Endothelial cell of umbilical vein (primary cell): ENCODE measurements at regions not wholly inside any gene's neighbourhood (a gene's known extent, or its start where the extent isn't known, plus 50 kb on each side); places are given as distances from the start of the nearest gene placed in this dataset.

Experiments
- BruUV-seq: library from RNA; stranded (reverse); fragments of 400-500 nt; replicated peaks from 2 replicates; lab custom pipeline; 2021; lab: Mats Ljungman, UMichigan
- CTCF ChIA-PET: fragments of 300-600, 350-600 bp; sonication (Branson Sonifier 250); formaldehyde crosslinking; loops from one replicate; lab custom pipeline; 2021; ENCODE audit warnings: antibody characterized with exemption, inconsistent platforms; lab: Charles Lee
- POLR2A ChIA-PET: fragments of 300-600, 350-600 bp; sonication (Branson Sonifier 250); formaldehyde crosslinking; loops from one replicate; lab custom pipeline; 2021; ENCODE audit warnings: antibody characterized with exemption, inconsistent platforms; lab: Charles Lee
- DNase-seq: peaks from one replicate; pipeline ENCODE4 v3.0.0-alpha.2; 2011; ENCODE audit warnings: low read depth, low spot score
- FAIRE-seq: peaks from 2 replicates; lab custom pipeline; 2011; peaks lifted over from hg19 to GRCh38; lab: Jason Lieb, UNC
- H2AFZ ChIP-seq: 2 replicates; pipeline ENCODE4 v1.6.0; 2012; ENCODE audit warnings: low read depth, low read length, control low read depth, inconsistent platforms
- H3K27ac ChIP-seq: 2 replicates; pipeline ENCODE4 v1.5.1; 2011; ENCODE audit warnings: low read depth, mild to moderate bottlenecking, control low read depth, low read length, moderate library complexity; ENCODE audit not compliant: insufficient read depth
- H3K27me3 ChIP-seq, 2 experiments: 2 replicates each; pipeline versions ENCODE4 v1.6.0 to v1.6.1; 2011; ENCODE audit warnings: low read length in 2 of 2, mixed read lengths in 1 of 2; ENCODE audit not compliant: control insufficient read depth in 2 of 2, insufficient read depth in 2 of 2
- H3K36me3 ChIP-seq, 2 experiments: 2 replicates in 1 of 2; 3 replicates in 1 of 2; pipeline ENCODE4 v1.5.1; 2011; ENCODE audit warnings: low read length in 2 of 2, mild to moderate bottlenecking in 1 of 2, moderate library complexity in 1 of 2; ENCODE audit not compliant: control insufficient read depth in 2 of 2, insufficient read depth in 2 of 2; ENCODE audit errors: extremely low read depth in 1 of 2
- H3K4me1 ChIP-seq: 3 replicates; pipeline ENCODE4 v1.5.1; 2011; ENCODE audit warnings: mild to moderate bottlenecking, low read length; ENCODE audit not compliant: control insufficient read depth, insufficient read depth; ENCODE audit errors: extremely low read depth
- H3K4me2 ChIP-seq: 2 replicates; pipeline ENCODE4 v1.6.1; 2011; ENCODE audit warnings: low read length, control low read depth, mixed read lengths; ENCODE audit not compliant: insufficient read depth
- H3K4me3 ChIP-seq, 3 experiments: fragments of 200-600 bp in 1 of 3; sonication (generic), shearing (Covaris generic) in 1 of 3; replicated peaks in 1 of 3; 2 replicates each; pipeline ENCODE4 v1.5.1; 2011 to 2016; ENCODE audit warnings: control low read depth in 3 of 3, low read length in 3 of 3, mild to moderate bottlenecking in 2 of 3, inconsistent platforms in 1 of 3, low read depth in 1 of 3, moderate library complexity in 1 of 3; ENCODE audit not compliant: insufficient read depth in 1 of 3
- H3K79me2 ChIP-seq: 2 replicates; pipeline ENCODE4 v1.6.0; 2012; ENCODE audit warnings: low read length, inconsistent platforms; ENCODE audit not compliant: control insufficient read depth, insufficient read depth
- H3K9ac ChIP-seq: replicated peaks from 2 replicates; pipeline ENCODE3; 2011; ENCODE audit warnings: low read length, control low read depth; ENCODE audit not compliant: insufficient read depth; ENCODE audit errors: extremely low read depth
- H3K9me1 ChIP-seq: replicated peaks from 3 replicates; pipeline ENCODE4 v1.6.0; 2011; ENCODE audit warnings: mild to moderate bottlenecking, low read length; ENCODE audit not compliant: control insufficient read depth, insufficient read depth; ENCODE audit errors: extremely low read depth
- H3K9me3 ChIP-seq: replicated peaks from 2 replicates; pipeline ENCODE4 v1.5.1; 2012; ENCODE audit warnings: low read length, inconsistent platforms; ENCODE audit not compliant: control insufficient read depth, insufficient read depth
- H4K20me1 ChIP-seq: replicated peaks from 2 replicates; pipeline ENCODE3; 2011; ENCODE audit warnings: mild to moderate bottlenecking, low read length; ENCODE audit not compliant: control insufficient read depth, insufficient read depth; ENCODE audit errors: extremely low read depth
- CTCF ChIP-seq, 2 donors: IDR thresholded peaks; 1 replicate in 1 of 2; 2 replicates in 1 of 2; pipeline ENCODE4 v1.5.1; 2011; ENCODE audit warnings: low read length in 2 of 2, mild to moderate bottlenecking in 2 of 2, moderate library complexity in 2 of 2, control low read depth in 1 of 2, inconsistent platforms in 1 of 2, low read depth in 1 of 2; ENCODE audit not compliant: insufficient read depth in 1 of 2; ENCODE audit errors: extremely low read depth in 1 of 2
- EZH2 ChIP-seq: IDR thresholded peaks from 2 replicates; pipeline ENCODE4 v1.6.1; 2012; ENCODE audit warnings: borderline replicate concordance, low read depth, mild to moderate bottlenecking, moderate library complexity, low read length, inconsistent platforms; ENCODE audit not compliant: severe bottlenecking
- FOS ChIP-seq: IDR thresholded peaks from 2 replicates; pipeline ENCODE4 v1.6.1; 2011; ENCODE audit warnings: mild to moderate bottlenecking, low read length, moderate library complexity, borderline replicate concordance; ENCODE audit not compliant: insufficient read depth
- GATA2 ChIP-seq: IDR thresholded peaks from 2 replicates; pipeline ENCODE4 v1.7.0; 2011; ENCODE audit warnings: low read depth, mild to moderate bottlenecking, moderate library complexity, mixed read lengths, low read length; ENCODE audit not compliant: insufficient read length, insufficient read depth
- JUN ChIP-seq: IDR thresholded peaks from 2 replicates; pipeline ENCODE4 v1.6.1; 2011; ENCODE audit warnings: borderline replicate concordance, low read depth; ENCODE audit not compliant: insufficient read length, insufficient read depth
- MAX ChIP-seq: IDR thresholded peaks from 2 replicates; pipeline ENCODE4 v1.6.1; 2011; ENCODE audit not compliant: insufficient read depth, insufficient read length
- MYC ChIP-seq: IDR thresholded peaks from one replicate; pipeline ENCODE4 v1.6.1; 2011; ENCODE audit warnings: mild to moderate bottlenecking, low read depth, low read length
- POLR2A ChIP-seq: IDR thresholded peaks from 2 replicates; pipeline ENCODE4 v1.6.1; 2012; ENCODE audit warnings: low read depth, mild to moderate bottlenecking, control low read depth, low read length
- POLR2AphosphoS5 ChIP-seq: IDR thresholded peaks from 2 replicates; pipeline ENCODE4 v1.6.1; 2012; ENCODE audit warnings: low read depth, mild to moderate bottlenecking, control low read depth, low read length, moderate library complexity; ENCODE audit not compliant: insufficient read depth
- dilution Hi-C: fragments of 300-500 bp; cut with MboI; formaldehyde crosslinking; loops from one replicate; pipeline ENCODE4 v1.15.0; 2019; ENCODE audit warnings: low sequenced_read_pairs; ENCODE audit not compliant: extremely low pct_ligation_motif_present
- intact Hi-C: fragments of 100-400 bp; cut with micrococcal nuclease; formaldehyde crosslinking; loops from one replicate; pipeline ENCODE4 v1.10.0; 2022

GRCh38 chr2:173613386-173613785 lies 258.7 kb downstream of the CDCA7 start:
- H3K4me3 ChIP-seq = no peak overlapping the region
- H3K79me2 ChIP-seq = no peaks in the 10 kb centered on the region
- H3K27ac ChIP-seq = no peak overlapping the region
- no peaks in the 10 kb centered on the region for H3K9me3 ChIP-seq
- dilution Hi-C loops = no loop called here
- TF ChIP-seq POLR2A = no peak
- TF ChIP-seq POLR2AphosphoS5 = no peak
- no peak for TF ChIP-seq GATA2
- no peak for TF ChIP-seq FOS
- TF ChIP-seq CTCF (IDR thresholded peaks at IDR 0.05; ENCODE audit: extremely low read depth in 1 of 2, insufficient read depth in 1 of 2, low read depth in 1 of 2, low read length in 2 of 2) = no peak
- TF ChIP-seq MYC = no peak
- TF ChIP-seq JUN = no peak
- TF ChIP-seq MAX = no peak
- no peak for TF ChIP-seq EZH2
- H3K36me3 ChIP-seq = no peaks in the 10 kb centered on the region
- BruUV-seq = no TSS peak
- no peak for FAIRE-seq
- intact Hi-C loops = no loop called here
- H3K4me1 ChIP-seq = no peaks in the 10 kb centered on the region
- no peak overlapping the region for H3K4me2 ChIP-seq
- no peak overlapping the region for H3K9ac ChIP-seq
- peaks cover 2 to 7% of the 10 kb centered on the region in 2 experiments for H3K27me3 ChIP-seq
- H2AFZ ChIP-seq = no peak overlapping the region
- POLR2A ChIA-PET = no interaction called here
- CTCF ChIA-PET = interaction anchor here (0.5 kb wide), 1 partner anchor 73 kb away, joined by 3 read pairs; no protein-coding TSS in a partner anchor
- no peaks in the 10 kb centered on the region for H3K9me1 ChIP-seq
- H4K20me1 ChIP-seq = no peaks in the 10 kb centered on the region
- DNase-seq = no peak
